Fibroblast of lung (primary cell): ENCODE measurements at regions not wholly inside any gene's neighbourhood (a gene's known extent, or its start where the extent isn't known, plus 50 kb on each side); places are given as distances from the start of the nearest gene placed in this dataset.

Experiments used
- EZH2 ChIP-seq: IDR thresholded peaks from 2 replicates; pipeline ENCODE4 v1.5.1; 2012; ENCODE audit warnings: low read length, control low read depth, mild to moderate bottlenecking; ENCODE audit errors: missing control alignments
- TF ChIP-seq, protein P1 (sequence below), 2 donors: IDR thresholded peaks in 1 of 2; conservative IDR thresholded peaks in 1 of 2; 1 replicate in 1 of 2; 2 replicates in 1 of 2; pipeline ENCODE4 v1.5.1; 2011 to 2012; ENCODE audit warnings: low read length in 2 of 2, control low read depth in 1 of 2, inconsistent platforms in 1 of 2, low read depth in 1 of 2, mild to moderate bottlenecking in 1 of 2

DNA sequence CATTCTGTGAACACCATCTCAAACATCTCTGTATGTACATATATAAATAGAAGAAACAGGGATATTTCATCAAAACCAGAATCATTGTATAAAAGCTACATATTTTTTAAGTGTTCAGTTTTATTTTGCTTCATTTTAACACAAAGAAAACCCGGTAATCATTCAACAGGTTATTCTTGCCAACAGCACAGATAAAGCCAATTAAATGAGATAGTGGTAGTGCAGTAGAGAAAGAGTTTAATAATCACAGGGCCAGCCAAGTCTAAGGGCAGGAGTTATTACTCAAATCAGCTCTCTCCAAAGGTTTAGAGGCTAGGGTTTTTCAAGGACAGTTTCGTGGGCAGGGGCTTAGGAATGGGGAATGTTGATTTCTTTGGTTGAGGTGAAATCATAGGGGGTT lies 261.0 kb upstream of the KIF2A start:
- no peak for TF ChIP-seq EZH2
- TF ChIP-seq, protein P1, sequence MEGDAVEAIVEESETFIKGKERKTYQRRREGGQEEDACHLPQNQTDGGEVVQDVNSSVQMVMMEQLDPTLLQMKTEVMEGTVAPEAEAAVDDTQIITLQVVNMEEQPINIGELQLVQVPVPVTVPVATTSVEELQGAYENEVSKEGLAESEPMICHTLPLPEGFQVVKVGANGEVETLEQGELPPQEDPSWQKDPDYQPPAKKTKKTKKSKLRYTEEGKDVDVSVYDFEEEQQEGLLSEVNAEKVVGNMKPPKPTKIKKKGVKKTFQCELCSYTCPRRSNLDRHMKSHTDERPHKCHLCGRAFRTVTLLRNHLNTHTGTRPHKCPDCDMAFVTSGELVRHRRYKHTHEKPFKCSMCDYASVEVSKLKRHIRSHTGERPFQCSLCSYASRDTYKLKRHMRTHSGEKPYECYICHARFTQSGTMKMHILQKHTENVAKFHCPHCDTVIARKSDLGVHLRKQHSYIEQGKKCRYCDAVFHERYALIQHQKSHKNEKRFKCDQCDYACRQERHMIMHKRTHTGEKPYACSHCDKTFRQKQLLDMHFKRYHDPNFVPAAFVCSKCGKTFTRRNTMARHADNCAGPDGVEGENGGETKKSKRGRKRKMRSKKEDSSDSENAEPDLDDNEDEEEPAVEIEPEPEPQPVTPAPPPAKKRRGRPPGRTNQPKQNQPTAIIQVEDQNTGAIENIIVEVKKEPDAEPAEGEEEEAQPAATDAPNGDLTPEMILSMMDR (conservative IDR thresholded peaks at IDR 0.05 in 1 of 2, IDR thresholded peaks at IDR 0.05 in 1 of 2; ENCODE audit: low read depth in 1 of 2, low read length in 2 of 2) = no peak
